ENCODE measurements at regions not wholly inside any gene's neighbourhood (a gene's known extent, or its start where the extent isn't known, plus 50 kb on each side); places are given as distances from the start of the nearest gene placed in this dataset.

- no peak for DNase-seq (ENCODE audit: extremely low spot score in 2 of 2)
- Histone ChIP-seq H3K27me3 (no peaks in the 10 kb centered on the region), H3K4me3 (no peak overlapping the region), H3K36me3 (no peaks in the 10 kb centered on the region), H3K4me1 (peaks cover 5% of the 10 kb centered on the region), H3K9me3 (no peaks in the 10 kb centered on the region), H3K27ac (no peak overlapping the region)
- intact Hi-C loops (cut with DNase I): no loop called here
- TF ChIP-seq POLR2A (IDR thresholded peaks at IDR 0.05): no peak
- TF ChIP-seq POLR2AphosphoS5 (IDR thresholded peaks at IDR 0.05; ENCODE audit: insufficient read depth in 1 of 2, low read depth in 1 of 2): no peak
- TF ChIP-seq CTCF (IDR thresholded peaks at IDR 0.05): no peak
Observed at GRCh38 chr13:30105381-30105780, 202.0 kb downstream of the KATNAL1 start.

GRCh38 chr13:30103161-30103840 is 204.1 kb downstream of the KATNAL1 start:
- no peaks in the 10 kb centered on the region for H3K9me3 ChIP-seq
- no peaks in the 10 kb centered on the region for H3K36me3 ChIP-seq
- H3K27ac ChIP-seq: no peak overlapping the region
- intact Hi-C loops (cut with DNase I): no loop called here
- no peak overlapping the region for H3K4me3 ChIP-seq
- no peak for TF ChIP-seq POLR2A (IDR thresholded peaks at IDR 0.05)
- TF ChIP-seq CTCF (IDR thresholded peaks at IDR 0.05): no peak
- no peak for TF ChIP-seq POLR2AphosphoS5 (IDR thresholded peaks at IDR 0.05; ENCODE audit: insufficient read depth in 1 of 2, low read depth in 1 of 2)
- DNase-seq (ENCODE audit: extremely low spot score in 2 of 2): no peak
- peaks cover 3% of the 10 kb centered on the region for H3K4me1 ChIP-seq
- H3K27me3 ChIP-seq: no peaks in the 10 kb centered on the region

- intact Hi-C loops (cut with DNase I): no loop called here
- Histone ChIP-seq H3K4me3 (no peak overlapping the region), H3K27me3 (no peaks in the 10 kb centered on the region), H3K27ac (no peak overlapping the region), H3K36me3 (no peaks in the 10 kb centered on the region), H3K4me1 (no peaks in the 10 kb centered on the region), H3K9me3 (no peaks in the 10 kb centered on the region)
- no peak for DNase-seq (ENCODE audit: extremely low spot score in 2 of 2)
- TF ChIP-seq POLR2AphosphoS5 (IDR thresholded peaks at IDR 0.05; ENCODE audit: insufficient read depth in 1 of 2, low read depth in 1 of 2): no peak
- TF ChIP-seq CTCF (IDR thresholded peaks at IDR 0.05): no peak
- no peak for TF ChIP-seq POLR2A (IDR thresholded peaks at IDR 0.05)
Observed at GRCh38 chr13:30100226-30100625, 207.1 kb downstream of the KATNAL1 start.

- H3K27me3 ChIP-seq: no peaks in the 10 kb centered on the region
- intact Hi-C loops (cut with DNase I): no loop called here
- DNase-seq (ENCODE audit: extremely low spot score in 2 of 2): no peak
- no peaks in the 10 kb centered on the region for H3K36me3 ChIP-seq
- no peak overlapping the region for H3K27ac ChIP-seq
- no peaks in the 10 kb centered on the region for H3K4me1 ChIP-seq
- H3K4me3 ChIP-seq: no peak overlapping the region
- H3K9me3 ChIP-seq: no peaks in the 10 kb centered on the region
- no peak for TF ChIP-seq CTCF (IDR thresholded peaks at IDR 0.05)
- TF ChIP-seq POLR2AphosphoS5 (IDR thresholded peaks at IDR 0.05; ENCODE audit: insufficient read depth in 1 of 2, low read depth in 1 of 2): no peak
- TF ChIP-seq POLR2A (IDR thresholded peaks at IDR 0.05): no peak
Observed at GRCh38 chr13:30097701-30098100, 209.7 kb downstream of the KATNAL1 start.

- H3K27me3 ChIP-seq: no peaks in the 10 kb centered on the region
- H3K9me3 ChIP-seq: no peaks in the 10 kb centered on the region
- H3K27ac ChIP-seq: no peak overlapping the region
- intact Hi-C loops (cut with DNase I): no loop called here
- no peaks in the 10 kb centered on the region for H3K4me1 ChIP-seq
- no peak for TF ChIP-seq POLR2AphosphoS5 (IDR thresholded peaks at IDR 0.05; ENCODE audit: insufficient read depth in 1 of 2, low read depth in 1 of 2)
- TF ChIP-seq POLR2A (IDR thresholded peaks at IDR 0.05): no peak
- no peak for TF ChIP-seq CTCF (IDR thresholded peaks at IDR 0.05)
- H3K36me3 ChIP-seq: no peaks in the 10 kb centered on the region
- DNase-seq (ENCODE audit: extremely low spot score in 2 of 2): no peak
- no peak overlapping the region for H3K4me3 ChIP-seq
Observed at GRCh38 chr13:30097089-30097488, 210.3 kb downstream of the KATNAL1 start.
